Neural progenitor cell (in vitro differentiated cells): ENCODE measurements at regions not wholly inside any gene's neighbourhood (a gene's known extent, or its start where the extent isn't known, plus 50 kb on each side); places are given as distances from the start of the nearest gene placed in this dataset.

ENCODE experiments used
- DNase-seq: peaks from one replicate; pipeline ENCODE4 v3.0.0-alpha.2; 2016; ENCODE audit warnings: low spot score
- H2AFZ ChIP-seq: fragments of 200-600 bp; sonication (generic); replicated peaks from 2 replicates; pipeline ENCODE4 v1.6.1; 2016; ENCODE audit warnings: antibody characterized with exemption
- H3F3A ChIP-seq: fragments of 200-600 bp; sonication (generic); 2 replicates; pipeline ENCODE4 v1.6.1; 2016; ENCODE audit warnings: antibody characterized with exemption, low read depth
- H3K27ac ChIP-seq: fragments of 200-600 bp; sonication (generic); 2 replicates; pipeline ENCODE4 v1.5.1; 2016; ENCODE audit warnings: mild to moderate bottlenecking
- H3K27me3 ChIP-seq: fragments of 200-600 bp; sonication (generic); 2 replicates; pipeline ENCODE4 v1.6.1; 2016; ENCODE audit warnings: mild to moderate bottlenecking, moderate library complexity
- H3K36me3 ChIP-seq: fragments of 200-600 bp; sonication (generic); 2 replicates; pipeline ENCODE4 v1.5.1; 2016
- H3K4me1 ChIP-seq: fragments of 200-600 bp; sonication (generic); 2 replicates; pipeline ENCODE4 v1.6.1; 2016; ENCODE audit warnings: mixed run types
- H3K4me2 ChIP-seq: fragments of 200-600 bp; sonication (generic); 2 replicates; pipeline ENCODE4 v1.6.1; 2016
- H3K4me3 ChIP-seq: fragments of 200-600 bp; sonication (generic); 2 replicates; pipeline ENCODE4 v1.5.1; 2016
- H3K79me2 ChIP-seq: fragments of 200-600 bp; sonication (generic); 2 replicates; pipeline ENCODE4 v1.6.1; 2016; ENCODE audit warnings: low read depth
- H3K9ac ChIP-seq: fragments of 200-600 bp; sonication (generic); 2 replicates; pipeline ENCODE4 v1.6.1; 2016
- H3K9me3 ChIP-seq: fragments of 200-600 bp; sonication (generic); 2 replicates; pipeline ENCODE4 v1.5.1; 2016; ENCODE audit warnings: low read depth
- H4K20me1 ChIP-seq: fragments of 200-600 bp; sonication (generic); 2 replicates; pipeline ENCODE4 v1.6.1; 2016; ENCODE audit warnings: low read depth
- H3K27ac Mint-ChIP-seq: 3 replicates; pipeline ENCODE4 v1.8.0; 2021; ENCODE audit warnings: mixed read lengths
- H3K27me3 Mint-ChIP-seq: 2 replicates; pipeline ENCODE4 v1.8.0; 2022; ENCODE audit warnings: low read depth, mild to moderate bottlenecking, inconsistent platforms, moderate library complexity, mixed read lengths; ENCODE audit not compliant: insufficient read depth
- H3K36me3 Mint-ChIP-seq: 3 replicates; pipeline ENCODE4 v1.8.0; 2021; ENCODE audit warnings: mixed read lengths
- H3K4me1 Mint-ChIP-seq: 3 replicates; pipeline ENCODE4 v1.8.0; 2021; ENCODE audit warnings: mixed read lengths
- H3K4me3 Mint-ChIP-seq: 3 replicates; pipeline ENCODE4 v1.8.0; 2021; ENCODE audit warnings: mild to moderate bottlenecking, moderate library complexity, mixed read lengths
- H3K9me3 Mint-ChIP-seq: 3 replicates; pipeline ENCODE4 v1.8.0; 2020; ENCODE audit warnings: mixed read lengths
- EZH2 ChIP-seq: fragments of 200-600 bp; sonication (generic); IDR thresholded peaks from 2 replicates; pipeline ENCODE4 v1.6.1; 2017; ENCODE audit warnings: antibody characterized with exemption, mild to moderate bottlenecking, moderate library complexity
- EZH2phosphoT487 ChIP-seq: fragments of 200-600 bp; sonication (generic); IDR thresholded peaks from 2 replicates; pipeline ENCODE4 v1.6.1; 2017; ENCODE audit warnings: antibody characterized with exemption
- TF ChIP-seq, protein P1 (sequence below): fragments of 200-600 bp; sonication (generic); IDR thresholded peaks from 2 replicates; pipeline ENCODE4 v1.5.1; 2017; ENCODE audit warnings: antibody characterized with exemption, mild to moderate bottlenecking

DNA sequence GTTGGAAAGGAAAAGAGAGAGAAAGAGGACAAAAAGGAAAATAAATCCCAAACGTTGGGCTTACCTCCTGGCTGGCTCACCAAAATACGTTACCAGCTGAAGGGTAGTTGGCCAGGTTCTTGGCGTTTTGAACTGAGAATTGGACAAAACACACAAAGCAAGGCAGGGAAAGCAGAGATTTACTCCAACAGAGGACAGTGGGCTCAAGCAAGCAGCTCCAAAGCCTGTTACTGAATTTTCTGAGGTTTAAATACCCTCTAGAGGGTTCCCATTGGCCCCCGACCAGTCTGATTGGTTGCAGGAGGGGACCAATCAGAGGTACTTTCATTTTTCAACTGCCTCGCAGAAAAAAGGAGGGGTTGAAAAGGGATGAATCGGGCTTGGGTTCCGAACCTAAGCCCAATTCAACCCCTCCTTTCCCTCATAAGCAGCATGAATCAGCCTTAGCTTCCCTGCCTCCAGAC, 55.6 kb upstream of the ALOX12 start:
- no peak overlapping the region for H3K4me2 ChIP-seq
- no peaks in the 10 kb centered on the region for H3K79me2 ChIP-seq
- no peak overlapping the region for H3K27ac ChIP-seq
- H3K36me3 Mint-ChIP-seq = no peaks in the 10 kb centered on the region
- no peak for DNase-seq
- no peak overlapping the region for H3K9ac ChIP-seq
- H4K20me1 ChIP-seq = no peaks in the 10 kb centered on the region
- H3K9me3 ChIP-seq = no peaks in the 10 kb centered on the region
- no peaks in the 10 kb centered on the region for H3F3A ChIP-seq
- no peaks in the 10 kb centered on the region for H3K36me3 ChIP-seq
- no peak overlapping the region for H2AFZ ChIP-seq
- no peak overlapping the region for H3K4me3 ChIP-seq
- TF ChIP-seq EZH2 (no peak), EZH2phosphoT487 (no peak)
- TF ChIP-seq, protein P1, sequence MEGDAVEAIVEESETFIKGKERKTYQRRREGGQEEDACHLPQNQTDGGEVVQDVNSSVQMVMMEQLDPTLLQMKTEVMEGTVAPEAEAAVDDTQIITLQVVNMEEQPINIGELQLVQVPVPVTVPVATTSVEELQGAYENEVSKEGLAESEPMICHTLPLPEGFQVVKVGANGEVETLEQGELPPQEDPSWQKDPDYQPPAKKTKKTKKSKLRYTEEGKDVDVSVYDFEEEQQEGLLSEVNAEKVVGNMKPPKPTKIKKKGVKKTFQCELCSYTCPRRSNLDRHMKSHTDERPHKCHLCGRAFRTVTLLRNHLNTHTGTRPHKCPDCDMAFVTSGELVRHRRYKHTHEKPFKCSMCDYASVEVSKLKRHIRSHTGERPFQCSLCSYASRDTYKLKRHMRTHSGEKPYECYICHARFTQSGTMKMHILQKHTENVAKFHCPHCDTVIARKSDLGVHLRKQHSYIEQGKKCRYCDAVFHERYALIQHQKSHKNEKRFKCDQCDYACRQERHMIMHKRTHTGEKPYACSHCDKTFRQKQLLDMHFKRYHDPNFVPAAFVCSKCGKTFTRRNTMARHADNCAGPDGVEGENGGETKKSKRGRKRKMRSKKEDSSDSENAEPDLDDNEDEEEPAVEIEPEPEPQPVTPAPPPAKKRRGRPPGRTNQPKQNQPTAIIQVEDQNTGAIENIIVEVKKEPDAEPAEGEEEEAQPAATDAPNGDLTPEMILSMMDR = no peak
- H3K4me3 Mint-ChIP-seq = no peak overlapping the region
- H3K4me1 Mint-ChIP-seq = peaks cover 4% of the 10 kb centered on the region
- H3K9me3 Mint-ChIP-seq = no peaks in the 10 kb centered on the region
- no peaks in the 10 kb centered on the region for H3K27me3 Mint-ChIP-seq
- H3K4me1 ChIP-seq = no peaks in the 10 kb centered on the region
- H3K27me3 ChIP-seq = no peaks in the 10 kb centered on the region
- no peak overlapping the region for H3K27ac Mint-ChIP-seq

DNA sequence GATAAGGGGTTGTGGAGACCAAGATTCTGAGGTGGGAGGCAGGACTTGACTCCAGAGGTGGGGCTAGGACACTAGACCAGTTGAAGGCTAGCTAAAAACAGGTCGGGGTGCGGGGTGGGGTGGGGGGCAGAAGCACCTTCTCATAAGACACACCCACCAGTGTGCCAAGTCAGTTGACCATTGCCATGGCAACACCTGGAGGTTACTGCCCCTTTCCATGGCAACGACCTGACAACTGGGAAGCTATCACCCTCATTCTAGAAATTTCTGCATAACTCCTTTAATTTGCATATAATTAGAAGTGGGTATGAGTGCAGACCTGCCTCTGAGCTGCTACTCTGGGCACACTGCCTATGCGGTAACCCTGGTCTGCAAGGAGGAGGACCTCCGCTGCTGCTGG, 53.9 kb upstream of the ALOX12 start:
- no peaks in the 10 kb centered on the region for H3K36me3 ChIP-seq
- H3K4me3 ChIP-seq = no peak overlapping the region
- H3K4me1 Mint-ChIP-seq = peaks cover 4% of the 10 kb centered on the region
- H3K79me2 ChIP-seq = no peaks in the 10 kb centered on the region
- no peak overlapping the region for H2AFZ ChIP-seq
- no peaks in the 10 kb centered on the region for H3K27me3 ChIP-seq
- TF ChIP-seq EZH2phosphoT487 (no peak), EZH2 (no peak)
- TF ChIP-seq, protein P1 = no peak
- H3K27ac Mint-ChIP-seq = no peak overlapping the region
- H3F3A ChIP-seq = no peaks in the 10 kb centered on the region
- H3K4me3 Mint-ChIP-seq = no peak overlapping the region
- H3K9ac ChIP-seq = no peak overlapping the region
- H3K27me3 Mint-ChIP-seq = no peaks in the 10 kb centered on the region
- no peaks in the 10 kb centered on the region for H3K4me1 ChIP-seq
- H3K27ac ChIP-seq = no peak overlapping the region
- no peaks in the 10 kb centered on the region for H3K36me3 Mint-ChIP-seq
- DNase-seq = no peak
- no peaks in the 10 kb centered on the region for H3K9me3 Mint-ChIP-seq
- no peaks in the 10 kb centered on the region for H4K20me1 ChIP-seq
- H3K9me3 ChIP-seq = no peaks in the 10 kb centered on the region
- H3K4me2 ChIP-seq = no peak overlapping the region

DNA sequence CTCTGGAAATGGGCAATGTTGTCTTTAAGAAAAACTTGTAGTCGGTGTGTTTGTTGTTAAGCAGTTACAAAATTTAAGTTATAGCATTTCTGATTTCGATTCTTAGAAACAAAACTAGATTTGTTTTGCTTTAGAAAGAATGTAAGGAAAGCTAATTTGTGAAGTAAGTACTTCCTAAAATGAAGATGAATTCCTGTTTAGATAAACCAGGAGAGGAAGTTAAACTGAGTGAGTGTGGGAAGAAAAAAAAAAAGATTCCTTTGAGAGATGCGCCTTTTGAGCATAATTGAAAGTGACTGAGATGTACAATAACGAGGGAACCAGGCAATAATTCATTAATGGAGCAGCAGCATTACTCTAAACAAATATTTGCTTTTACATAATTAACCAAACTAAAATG, 52.4 kb upstream of the ALOX12 start:
- Mint-ChIP-seq H3K4me3 (no peak overlapping the region), H3K9me3 (no peaks in the 10 kb centered on the region), H3K27me3 (no peaks in the 10 kb centered on the region), H3K4me1 (peaks cover 4% of the 10 kb centered on the region), H3K27ac (no peak overlapping the region), H3K36me3 (no peaks in the 10 kb centered on the region)
- no peaks in the 10 kb centered on the region for H3F3A ChIP-seq
- no peaks in the 10 kb centered on the region for H3K27me3 ChIP-seq
- no peak overlapping the region for H2AFZ ChIP-seq
- H3K27ac ChIP-seq = no peak overlapping the region
- DNase-seq = no peak
- H3K9me3 ChIP-seq = no peaks in the 10 kb centered on the region
- no peak overlapping the region for H3K9ac ChIP-seq
- H3K36me3 ChIP-seq = no peaks in the 10 kb centered on the region
- H3K4me1 ChIP-seq = no peaks in the 10 kb centered on the region
- H4K20me1 ChIP-seq = no peaks in the 10 kb centered on the region
- H3K79me2 ChIP-seq = no peaks in the 10 kb centered on the region
- TF ChIP-seq, protein P1 = no peak
- no peak for TF ChIP-seq EZH2
- no peak for TF ChIP-seq EZH2phosphoT487
- H3K4me3 ChIP-seq = no peak overlapping the region
- H3K4me2 ChIP-seq = no peak overlapping the region
